Liver (tissue), 8 donors: ENCODE measurements at regions not wholly inside any gene's neighbourhood (a gene's known extent, or its start where the extent isn't known, plus 50 kb on each side); places are given as distances from the start of the nearest gene placed in this dataset.

ENCODE experiments used
- DNase-seq: peaks from one replicate; pipeline ENCODE4 v3.0.0-alpha.2; 2017; ENCODE audit warnings: low spot score
- H3K27ac ChIP-seq, 2 donors: one replicate each; pipeline ENCODE4 v1.7.0; 2013; ENCODE audit warnings: inconsistent platforms in 2 of 2, low read length in 2 of 2, control low read depth in 1 of 2, low read depth in 1 of 2, mild to moderate bottlenecking in 1 of 2
- H3K27me3 ChIP-seq, 4 donors: one replicate each; pipeline versions ENCODE4 v1.6.1 to v1.7.0; 2013; ENCODE audit warnings: low read length in 3 of 4, inconsistent platforms in 1 of 4, mild to moderate bottlenecking in 1 of 4, moderate library complexity in 1 of 4; ENCODE audit not compliant: control insufficient read depth in 4 of 4, insufficient read depth in 4 of 4
- H3K36me3 ChIP-seq, 4 donors: one replicate each; pipeline versions ENCODE4 v1.6.1 to v1.7.0; 2013; ENCODE audit warnings: low read length in 3 of 4, mild to moderate bottlenecking in 3 of 4, low read depth in 1 of 4, moderate library complexity in 1 of 4; ENCODE audit not compliant: control insufficient read depth in 4 of 4, insufficient read depth in 3 of 4
- H3K4me1 ChIP-seq, 4 donors: one replicate each; pipeline versions ENCODE4 v1.6.1 to v1.7.0; 2013; ENCODE audit warnings: low read length in 3 of 4, mild to moderate bottlenecking in 3 of 4, moderate library complexity in 1 of 4; ENCODE audit not compliant: control insufficient read depth in 4 of 4, insufficient read depth in 4 of 4
- H3K4me3 ChIP-seq, 3 donors: one replicate each; pipeline versions ENCODE4 v1.6.1 to v1.7.0; 2013; ENCODE audit warnings: low read length in 3 of 3, control low read depth in 1 of 3, low read depth in 1 of 3, mild to moderate bottlenecking in 1 of 3
- H3K9ac ChIP-seq, 2 donors: one replicate each; pipeline ENCODE4 v1.7.0; 2013; ENCODE audit warnings: low read length in 2 of 2, mild to moderate bottlenecking in 2 of 2, moderate library complexity in 2 of 2, control low read depth in 1 of 2, low read depth in 1 of 2
- H3K9me3 ChIP-seq, 4 donors: one replicate each; pipeline versions ENCODE4 v1.6.1 to v1.7.0; 2013; ENCODE audit warnings: low read length in 3 of 4; ENCODE audit not compliant: control insufficient read depth in 4 of 4
- CTCF ChIP-seq: fragments of 150-350 bp; IDR thresholded peaks from 2 replicates; pipeline ENCODE4 v1.5.1; 2017; ENCODE audit warnings: improper control_type of control experiment, low read depth, low read length; ENCODE audit not compliant: missing input control
- EGR1 ChIP-seq, 2 donors: IDR thresholded peaks; 2 replicates each; pipeline ENCODE4 v1.6.1; 2016 to 2018; ENCODE audit warnings: antibody characterized with exemption in 2 of 2, low read depth in 2 of 2
- FOXA1 ChIP-seq: IDR thresholded peaks from 2 replicates; pipeline ENCODE4 v1.6.1; 2016; ENCODE audit warnings: antibody characterized with exemption
- FOXA2 ChIP-seq: IDR thresholded peaks from 2 replicates; pipeline ENCODE4 v1.6.1; 2016; ENCODE audit warnings: antibody characterized with exemption
- GABPA ChIP-seq, 2 donors: IDR thresholded peaks in 1 of 2; conservative IDR thresholded peaks in 1 of 2; 2 replicates each; pipeline ENCODE4 v1.6.1; 2016; ENCODE audit warnings: antibody characterized with exemption in 2 of 2, mild to moderate bottlenecking in 1 of 2, moderate library complexity in 1 of 2
- HNF4A ChIP-seq, 2 donors: conservative IDR thresholded peaks; 2 replicates each; pipeline ENCODE4 v1.6.1; 2016; ENCODE audit warnings: antibody characterized with exemption in 2 of 2, mild to moderate bottlenecking in 2 of 2
- HNF4G ChIP-seq: IDR thresholded peaks from 2 replicates; pipeline ENCODE4 v1.6.1; 2016; ENCODE audit warnings: antibody characterized with exemption
- JUND ChIP-seq, 2 donors: IDR thresholded peaks; 2 replicates each; pipeline ENCODE4 v1.6.1; 2016; ENCODE audit warnings: antibody characterized with exemption in 2 of 2
- NR2F2 ChIP-seq: IDR thresholded peaks from 2 replicates; pipeline ENCODE4 v1.6.1; 2016; ENCODE audit warnings: antibody characterized with exemption
- RAD21 ChIP-seq, 2 donors: IDR thresholded peaks; 2 replicates each; pipeline ENCODE4 v1.6.1; 2016; ENCODE audit warnings: antibody characterized with exemption in 2 of 2, mild to moderate bottlenecking in 2 of 2
- REST ChIP-seq: IDR thresholded peaks from 2 replicates; pipeline ENCODE4 v1.6.1; 2016; ENCODE audit warnings: antibody characterized with exemption, mild to moderate bottlenecking
- RXRA ChIP-seq, 2 donors: IDR thresholded peaks; 2 replicates each; pipeline ENCODE4 v1.6.1; 2017 to 2018; ENCODE audit warnings: antibody characterized with exemption in 2 of 2, mild to moderate bottlenecking in 1 of 2
- SP1 ChIP-seq: IDR thresholded peaks from 2 replicates; pipeline ENCODE4 v1.6.1; 2018; ENCODE audit warnings: antibody characterized with exemption, mild to moderate bottlenecking
- TAF1 ChIP-seq: conservative IDR thresholded peaks from 2 replicates; pipeline ENCODE4 v1.6.1; 2016; ENCODE audit warnings: antibody characterized with exemption, mild to moderate bottlenecking
- ZBTB33 ChIP-seq: IDR thresholded peaks from 2 replicates; pipeline ENCODE4 v1.6.1; 2016; ENCODE audit warnings: antibody characterized with exemption
- WGBS: extraction: QIAGEN DNeasy Blood & Tissue Kit; methylation state at CpG from one replicate; pipeline ENCODE4 v1.1.7; 2013; 5-methylcytosine and 5-hydroxymethylcytosine counted together
- TF ChIP-seq, protein P1 (sequence below): IDR thresholded peaks from 2 replicates; pipeline ENCODE4 v1.6.1; 2016; ENCODE audit warnings: antibody characterized with exemption
- donor health status: healthy.
- donor health status: healthy.
- donor health status: healthy.
- donor health status: healthy.
- donor health status: healthy.

DNA sequence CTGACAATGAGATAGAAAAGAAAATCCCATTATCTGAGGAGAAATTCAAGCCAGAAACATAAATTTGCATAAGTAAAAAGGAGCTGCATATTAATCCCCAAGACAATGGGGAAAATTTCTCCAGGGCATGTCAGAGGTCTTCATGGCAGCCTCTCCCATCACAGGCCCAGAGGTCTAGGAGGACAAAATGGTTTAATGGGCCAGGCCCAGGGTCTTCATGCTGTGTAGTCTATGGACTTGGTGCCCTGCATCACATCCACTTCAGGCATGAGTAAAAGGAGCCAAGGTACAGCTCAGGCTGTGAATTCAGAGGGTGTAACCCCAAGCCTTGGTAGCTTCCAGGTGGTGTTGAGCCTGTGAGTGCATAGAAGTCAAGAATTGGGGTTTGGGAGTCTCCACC, 1097.2 kb upstream of the RAG2 start (continued):
- TF ChIP-seq REST: no peak
- no peak for TF ChIP-seq GABPA (IDR thresholded peaks at IDR 0.05 in 1 of 2, conservative IDR thresholded peaks at IDR 0.05 in 1 of 2)
- no peak for TF ChIP-seq TAF1

DNA sequence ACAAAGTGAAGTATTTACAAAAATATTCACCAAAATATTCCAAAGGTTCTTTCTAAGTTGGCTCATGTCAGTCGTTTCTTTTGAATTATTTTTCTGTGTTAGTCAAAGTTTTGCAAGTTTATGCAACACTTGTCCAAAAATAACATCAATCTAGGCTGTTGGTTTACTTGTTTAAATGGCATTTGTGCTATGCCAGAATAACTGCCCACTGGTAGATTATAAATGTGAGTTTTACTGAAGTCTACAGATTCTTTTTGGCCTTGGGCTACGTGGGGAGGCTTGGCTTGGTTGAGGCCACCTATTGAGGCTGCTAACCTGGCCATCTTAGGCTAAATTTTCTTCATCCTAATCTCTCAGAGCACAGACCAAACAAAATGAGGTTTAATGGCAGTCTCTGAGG, 1091.9 kb upstream of the RAG2 start:
- WGBS: 41% methylated on average over 2 of the region's 2 CpGs
- Histone ChIP-seq H3K27ac (no peak overlapping the region), H3K27me3 (no peaks in the 10 kb centered on the region), H3K9me3 (peaks cover 0 to 5% (median under 1%) of the 10 kb centered on the region in 4 donors), H3K4me3 (no peak overlapping the region), H3K9ac (no peak overlapping the region), H3K36me3 (no peaks in the 10 kb centered on the region), H3K4me1 (no peaks in the 10 kb centered on the region)
- no peak for DNase-seq
- TF ChIP-seq RXRA (IDR thresholded peaks at IDR 0.05) (no peak), EGR1 (IDR thresholded peaks at IDR 0.05; ENCODE audit: low read depth in 2 of 2) (no peak), CTCF (no peak), NR2F2 (no peak), HNF4A (conservative IDR thresholded peaks at IDR 0.05) (no peak), FOXA1 (no peak), HNF4G (no peak), ZBTB33 (no peak), RAD21 (IDR thresholded peaks at IDR 0.05) (no peak), JUND (IDR thresholded peaks at IDR 0.05) (no peak), SP1 (no peak)
- TF ChIP-seq, protein P1, sequence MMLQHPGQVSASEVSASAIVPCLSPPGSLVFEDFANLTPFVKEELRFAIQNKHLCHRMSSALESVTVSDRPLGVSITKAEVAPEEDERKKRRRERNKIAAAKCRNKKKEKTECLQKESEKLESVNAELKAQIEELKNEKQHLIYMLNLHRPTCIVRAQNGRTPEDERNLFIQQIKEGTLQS: no peak

- no peak overlapping the region for H3K27ac ChIP-seq
- no peaks in the 10 kb centered on the region for H3K36me3 ChIP-seq
- no peaks in the 10 kb centered on the region for H3K27me3 ChIP-seq
- no peaks in the 10 kb centered on the region for H3K9me3 ChIP-seq
- H3K4me3 ChIP-seq: no peak overlapping the region
- no peak overlapping the region for H3K9ac ChIP-seq
- no peak for DNase-seq
- H3K4me1 ChIP-seq: no peaks in the 10 kb centered on the region
- WGBS: 73% methylated on average over 2 of the region's 2 CpGs
- TF ChIP-seq RAD21 (IDR thresholded peaks at IDR 0.05) (no peak), JUND (IDR thresholded peaks at IDR 0.05) (no peak), FOXA2 (no peak)
These were observed 1090.4 kb upstream of the RAG2 start for GRCh38 chr11:37688456-37688855.
